ENCODE measurements at regions not wholly inside any gene's neighbourhood (a gene's known extent, or its start where the extent isn't known, plus 50 kb on each side); places are given as distances from the start of the nearest gene placed in this dataset.
"Not testable (repeated sequence)": the region's sequence is repeated elsewhere in the genome, so short reads cannot be mapped to it uniquely, and the experiment has no call there.

- DNase-seq = no peak
Measured at GRCh38 chr12:33184161-33184560, 255.5 kb downstream of the SYT10 start.

- DNase-seq = no peak
Measured at GRCh38 chr12:33182485-33182884, 257.1 kb downstream of the SYT10 start.

DNA sequence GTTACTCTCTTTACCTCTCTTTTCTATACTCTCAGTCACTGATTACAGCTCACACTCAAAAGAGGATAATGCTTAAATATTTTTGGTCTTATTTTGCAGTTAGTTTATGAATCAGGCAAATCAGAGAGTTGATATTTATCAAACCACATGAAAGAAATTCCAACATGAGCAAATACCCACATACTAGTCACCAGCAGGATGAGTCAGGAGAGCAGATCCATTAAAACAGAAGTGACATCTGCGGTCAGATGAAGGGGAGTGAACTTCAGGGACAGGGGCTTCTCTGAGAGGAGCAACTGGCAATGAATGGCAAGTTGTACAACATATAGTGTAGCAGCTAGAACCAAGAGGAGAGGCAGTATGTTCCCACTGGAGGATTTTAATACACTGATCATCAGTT is 258.7 kb downstream of the SYT10 start:
- no peak for DNase-seq

- DNase-seq = not testable (repeated sequence)
Measured at GRCh38 chr12:33166260-33166659, 269.7 kb upstream of the PKP2 start.

- DNase-seq = no peak
Measured at GRCh38 chr12:33156042-33156441, 259.5 kb upstream of the PKP2 start.

DNA sequence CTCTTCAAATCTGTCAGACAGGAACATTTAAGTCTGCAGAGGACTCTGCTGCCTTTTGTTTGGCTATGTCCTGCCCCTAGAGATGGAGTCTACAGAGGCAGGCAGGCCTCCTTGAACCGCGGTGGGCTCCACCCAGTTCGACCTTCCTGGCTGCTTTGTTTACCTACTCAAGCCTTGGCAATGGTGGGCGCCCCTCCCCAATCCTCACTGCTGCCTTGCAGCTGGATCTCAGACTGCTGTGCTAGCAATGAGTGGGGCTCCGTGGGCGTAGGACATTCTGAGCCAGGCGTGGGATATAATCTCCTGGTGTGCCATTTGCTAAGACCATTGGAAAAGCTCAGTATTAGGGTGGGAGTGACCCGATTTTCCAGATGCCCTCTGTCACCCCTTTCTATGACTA is 250.7 kb upstream of the PKP2 start:
- DNase-seq = not testable (repeated sequence)

GRCh38 chr12:33129500-33129899 is 232.9 kb upstream of the PKP2 start:
- DNase-seq = no peak

- no peak for DNase-seq
Measured at GRCh38 chr12:33125755-33126154, 229.2 kb upstream of the PKP2 start.

GRCh38 chr12:33116284-33116683 is 219.7 kb upstream of the PKP2 start:
- no peak for DNase-seq

DNA sequence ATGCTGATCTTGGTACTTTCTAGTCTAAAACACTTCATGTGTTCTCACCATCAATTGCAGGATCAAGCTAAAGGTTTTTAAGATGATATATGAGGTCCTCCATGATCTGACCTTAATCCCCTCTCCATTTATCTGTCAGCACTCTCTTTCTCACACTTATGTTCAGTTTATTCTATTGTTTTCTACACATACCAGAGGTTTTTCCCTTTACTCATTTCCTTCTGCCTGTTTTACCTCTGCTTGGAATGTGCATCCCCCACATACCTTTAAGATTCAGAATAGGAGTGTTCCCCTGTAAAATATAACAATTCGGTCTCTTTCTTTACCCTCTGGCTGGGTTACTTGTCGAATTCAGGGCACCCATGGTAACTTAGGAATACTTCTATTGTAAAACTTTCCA is 219.1 kb upstream of the PKP2 start:
- no peak for DNase-seq

- DNase-seq = no peak
Measured at GRCh38 chr12:33111850-33112249, 215.3 kb upstream of the PKP2 start.

DNA sequence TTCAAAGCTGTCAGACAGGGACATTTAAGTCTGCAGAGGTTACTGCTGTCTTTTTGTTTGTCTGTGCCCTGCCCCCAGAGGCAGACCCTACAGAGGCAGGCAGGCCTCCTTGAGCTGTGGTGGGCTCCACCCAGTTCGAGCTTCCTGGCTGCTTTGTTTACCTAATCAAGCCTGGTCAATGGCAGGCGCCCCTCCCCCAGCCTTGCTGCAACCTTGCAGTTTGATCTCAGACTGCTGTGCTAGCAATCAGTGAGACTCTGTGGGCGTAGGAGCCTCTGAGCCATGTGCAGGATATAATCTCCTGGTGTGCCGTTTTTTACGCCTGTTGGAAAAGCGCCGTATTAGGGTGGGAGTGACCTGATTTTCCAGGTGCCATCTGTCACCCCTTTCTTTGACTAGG is 211.2 kb upstream of the PKP2 start:
- not testable (repeated sequence) for DNase-seq

DNA sequence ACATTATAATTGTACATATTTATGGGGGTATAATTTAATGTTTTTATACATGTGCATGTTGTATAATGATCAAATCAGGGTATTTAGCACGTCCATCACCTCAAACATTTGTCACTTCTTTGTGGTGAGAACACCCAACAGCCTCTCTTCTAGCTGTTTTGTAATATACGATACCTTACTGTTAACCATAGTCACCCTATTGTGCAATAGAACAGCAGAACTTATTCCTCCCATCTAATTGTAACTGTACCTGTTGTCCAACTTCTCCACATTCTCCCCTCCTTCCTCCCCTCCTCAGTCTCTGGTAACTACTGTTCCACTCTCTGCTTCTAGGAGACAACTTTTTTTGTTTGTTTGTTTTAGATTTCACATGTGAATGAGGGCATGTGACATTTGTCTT is 197.0 kb upstream of the PKP2 start:
- no peak for DNase-seq

- DNase-seq = not testable (repeated sequence)
Measured at GRCh38 chr12:33087876-33088275, 191.3 kb upstream of the PKP2 start.

GRCh38 chr12:33076401-33076800 is 179.8 kb upstream of the PKP2 start:
- DNase-seq = not testable (repeated sequence)

- not testable (repeated sequence) for DNase-seq
Measured at GRCh38 chr12:33075130-33075766, 178.7 kb upstream of the PKP2 start.

DNA sequence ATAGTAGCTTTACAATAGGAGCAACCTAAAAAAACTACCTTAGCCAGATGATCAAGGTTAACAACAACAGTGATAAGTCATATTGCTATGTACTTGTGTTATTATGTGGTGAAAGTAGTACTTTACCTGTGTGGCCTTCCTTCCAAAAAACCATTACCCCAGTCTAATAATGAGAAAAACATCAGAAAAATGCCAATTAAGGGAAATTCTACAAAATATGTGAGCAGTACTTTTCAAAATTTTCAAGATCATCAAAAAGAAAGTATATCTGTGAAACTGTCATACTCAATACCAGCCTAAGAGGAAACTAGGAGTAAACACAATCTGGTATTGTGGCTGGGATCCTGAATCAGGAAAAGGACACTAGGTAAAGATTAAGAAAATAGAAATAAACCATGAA is 165.3 kb upstream of the PKP2 start:
- DNase-seq = no peak

GRCh38 chr12:33054371-33054770 is 157.8 kb upstream of the PKP2 start:
- DNase-seq = no peak

- no peak for DNase-seq
Measured at GRCh38 chr12:33052141-33053051, 155.8 kb upstream of the PKP2 start.

- DNase-seq = no peak
Measured at GRCh38 chr12:33047666-33048065, 151.1 kb upstream of the PKP2 start.

- DNase-seq = no peak
Measured at GRCh38 chr12:33044447-33044846, 147.9 kb upstream of the PKP2 start.

DNA sequence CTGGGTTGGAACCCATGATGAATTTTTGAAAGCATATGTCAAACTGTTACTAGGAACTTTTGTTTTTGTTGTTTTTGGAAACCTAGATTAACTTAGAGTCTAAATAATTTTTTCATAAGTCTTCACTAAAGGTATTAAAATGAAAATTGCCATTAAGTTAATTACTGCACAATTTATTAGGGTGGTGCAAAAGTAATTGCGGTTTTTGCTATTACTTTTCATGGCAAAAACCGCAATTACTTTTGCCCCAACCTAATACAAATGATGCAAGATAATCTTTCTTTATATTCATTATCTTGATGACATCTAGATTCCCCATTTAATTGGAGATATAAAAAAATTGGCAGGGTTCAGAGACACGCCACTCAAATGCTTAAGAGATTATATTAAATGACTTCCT is 145.0 kb upstream of the PKP2 start:
- no peak for DNase-seq

GRCh38 chr12:33033999-33034398 is 137.4 kb upstream of the PKP2 start:
- not testable (repeated sequence) for DNase-seq

DNA sequence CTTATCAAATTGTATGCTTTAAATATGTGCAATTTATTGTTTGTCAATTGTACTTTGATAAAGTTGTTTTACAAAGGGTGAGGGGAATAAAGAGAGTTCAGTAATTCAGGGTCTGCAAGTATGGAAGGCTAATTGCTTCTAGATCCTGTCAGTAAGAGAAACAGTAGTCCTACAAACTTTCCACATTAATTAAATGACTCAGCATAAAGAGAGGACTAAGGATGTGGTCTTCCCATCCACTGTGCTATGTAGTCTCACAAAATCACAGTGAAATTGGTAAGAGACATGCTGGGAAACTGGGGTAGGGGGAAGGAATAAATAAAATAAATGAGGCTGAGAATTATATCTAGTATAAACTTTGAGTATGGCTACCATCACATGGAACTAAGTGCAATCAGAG is 130.2 kb upstream of the PKP2 start:
- DNase-seq = no peak
